ENCODE measurements at regions not wholly inside any gene's neighbourhood (a gene's known extent, or its start where the extent isn't known, plus 50 kb on each side); places are given as distances from the start of the nearest gene placed in this dataset.

- no peak for DNase-seq
These were observed 411.3 kb downstream of the ARHGEF28 start for GRCh38 chr5:74037321-74037720.

GRCh38 chr5:74035521-74035937, 409.5 kb downstream of the ARHGEF28 start:
- peak; percentile 45 for DNase-seq

GRCh38 chr5:74034733-74035132, 408.7 kb downstream of the ARHGEF28 start:
- peak; percentile 18 for DNase-seq

- DNase-seq, result no peak
These were observed 406.6 kb downstream of the ARHGEF28 start for GRCh38 chr5:74032617-74033016.

GRCh38 chr5:74031536-74031935, 405.5 kb downstream of the ARHGEF28 start:
- DNase-seq, result no peak

GRCh38 chr5:74030821-74031220, 404.8 kb downstream of the ARHGEF28 start:
- DNase-seq, result no peak

- no peak for DNase-seq
These were observed 404.4 kb downstream of the ARHGEF28 start for GRCh38 chr5:74030371-74030770.

- DNase-seq, result no peak
These were observed 403.0 kb downstream of the ARHGEF28 start for GRCh38 chr5:74028976-74029375.

- DNase-seq, result no peak
These were observed 402.4 kb downstream of the ARHGEF28 start for GRCh38 chr5:74028406-74028805.

GRCh38 chr5:74027732-74028338, 401.8 kb downstream of the ARHGEF28 start:
- no peak for DNase-seq

GRCh38 chr5:74026310-74026709, 400.3 kb downstream of the ARHGEF28 start:
- no peak for DNase-seq

- no peak for DNase-seq
These were observed 395.1 kb downstream of the ARHGEF28 start for GRCh38 chr5:74021126-74021525.

- DNase-seq, result no peak
These were observed 394.5 kb downstream of the ARHGEF28 start for GRCh38 chr5:74020503-74020902.

- DNase-seq, result no peak
These were observed 393.9 kb downstream of the ARHGEF28 start for GRCh38 chr5:74019923-74020322.

GRCh38 chr5:74017786-74018211, 391.8 kb downstream of the ARHGEF28 start:
- peak; percentile 16 for DNase-seq

GRCh38 chr5:74017112-74017511, 391.1 kb downstream of the ARHGEF28 start:
- DNase-seq, result no peak

GRCh38 chr5:74016373-74016772, 390.4 kb downstream of the ARHGEF28 start:
- DNase-seq, result no peak

GRCh38 chr5:74015716-74016115, 389.7 kb downstream of the ARHGEF28 start:
- no peak for DNase-seq

GRCh38 chr5:74013222-74013621, 387.2 kb downstream of the ARHGEF28 start:
- no peak for DNase-seq

GRCh38 chr5:74009502-74009901, 383.5 kb downstream of the ARHGEF28 start:
- DNase-seq, result no peak

- DNase-seq, result no peak
These were observed 381.2 kb downstream of the ARHGEF28 start for GRCh38 chr5:74007193-74007592.

- no peak for DNase-seq
These were observed 373.3 kb downstream of the ARHGEF28 start for GRCh38 chr5:73999297-73999696.

- DNase-seq, result peak; percentile 14
These were observed 372.5 kb downstream of the ARHGEF28 start for GRCh38 chr5:73998489-73998888.

- peak; percentile 19 for DNase-seq
These were observed 372.0 kb downstream of the ARHGEF28 start for GRCh38 chr5:73997960-73998359.

- no peak for DNase-seq
These were observed 370.3 kb downstream of the ARHGEF28 start for GRCh38 chr5:73996151-73996755.
